ENCODE measurements at regions not wholly inside any gene's neighbourhood (a gene's known extent, or its start where the extent isn't known, plus 50 kb on each side); places are given as distances from the start of the nearest gene placed in this dataset.

DNA sequence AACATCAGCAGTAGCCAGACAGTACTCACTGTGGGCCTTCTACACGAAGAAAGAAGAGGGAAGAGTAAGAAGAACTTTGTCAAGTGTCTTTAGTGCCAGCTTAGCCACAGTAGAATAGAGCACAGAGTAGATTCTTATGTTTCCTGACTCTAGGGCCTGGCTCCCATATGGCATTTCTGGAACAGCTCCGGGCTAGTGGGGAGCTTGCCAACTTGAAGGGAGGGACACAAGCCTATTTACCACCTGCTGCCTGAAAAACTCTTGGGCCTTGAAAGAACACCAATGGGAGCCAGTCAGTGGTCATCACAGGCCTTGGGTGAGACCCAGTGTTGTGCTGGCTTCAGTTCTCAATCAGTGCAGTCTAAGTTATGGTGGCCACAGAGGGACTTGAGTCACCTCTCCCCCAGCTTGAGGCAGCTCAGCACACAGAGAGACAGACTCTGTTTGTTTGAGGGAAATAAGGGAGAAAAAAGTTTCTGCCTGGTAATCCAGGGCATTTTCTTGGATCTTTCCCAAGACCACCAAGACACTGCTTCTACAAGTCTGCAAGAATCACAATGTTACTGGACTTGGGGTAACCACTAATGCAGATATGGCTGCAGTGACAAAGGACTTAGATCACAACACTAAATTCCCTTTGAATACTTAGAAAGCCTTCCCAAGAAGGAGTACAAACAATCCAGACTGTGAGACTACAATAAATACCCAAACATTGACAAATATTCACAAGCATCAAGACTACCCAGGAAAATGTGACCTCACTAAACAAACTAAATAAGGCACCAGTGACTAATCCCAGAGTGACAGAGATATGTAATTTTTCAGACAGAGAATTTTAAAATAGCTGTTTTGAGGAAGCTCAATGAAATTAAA is 261.0 kb upstream of the NDST3 start:
- no peak overlapping the region for H3K27ac ChIP-seq
- no peak for TF ChIP-seq CTCF (conservative IDR thresholded peaks at IDR 0.05)

DNA sequence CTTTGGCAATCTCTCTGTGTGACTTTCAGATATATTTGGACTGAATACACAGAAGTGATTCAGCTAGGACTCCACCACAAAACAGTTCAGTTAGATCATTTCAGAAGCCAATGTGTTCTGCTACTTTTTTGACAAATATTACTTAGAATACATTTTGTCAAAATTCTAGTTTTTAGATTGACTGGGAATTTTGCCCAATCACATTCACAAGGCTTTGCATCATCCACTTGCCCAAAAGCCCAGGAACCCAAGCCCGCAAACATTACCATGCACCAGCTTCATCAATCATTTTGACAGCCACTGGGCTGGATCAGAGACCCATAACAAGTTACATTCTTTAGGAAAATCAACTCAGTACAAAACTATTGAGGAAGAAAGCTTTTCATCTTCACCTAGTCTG is 256.6 kb upstream of the NDST3 start:
- no peak for TF ChIP-seq CTCF (conservative IDR thresholded peaks at IDR 0.05)

GRCh38 chr4:117783716-117784115 is 250.6 kb upstream of the NDST3 start:
- H3K27ac ChIP-seq = no peak overlapping the region
- TF ChIP-seq CTCF (conservative IDR thresholded peaks at IDR 0.05) = no peak

More for the DNA sequence above, 256.6 kb upstream of the NDST3 start:
- no peak overlapping the region for H3K27ac ChIP-seq

GRCh38 chr4:117784266-117784665 is 250.0 kb upstream of the NDST3 start:
- no peak for TF ChIP-seq CTCF (conservative IDR thresholded peaks at IDR 0.05)
- no peak overlapping the region for H3K27ac ChIP-seq

DNA sequence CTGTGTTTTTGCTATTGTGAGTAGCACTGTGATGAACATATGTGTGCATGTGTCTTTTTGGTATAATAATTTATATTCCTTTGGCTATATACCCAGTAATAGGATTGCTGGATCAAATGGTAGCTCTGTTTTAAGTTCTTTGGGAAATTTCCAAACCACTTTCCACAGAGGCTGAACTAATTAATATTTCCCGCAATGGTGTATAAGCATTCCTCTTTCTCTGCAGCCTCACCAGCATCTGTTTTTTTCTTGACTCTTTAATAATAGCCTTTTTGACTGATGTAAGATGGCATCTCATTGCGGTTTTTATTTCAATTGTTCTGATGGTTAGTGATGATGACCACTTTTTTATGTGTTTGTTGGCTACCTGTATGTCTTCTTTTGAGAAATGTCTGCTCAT is 247.7 kb upstream of the NDST3 start:
- TF ChIP-seq CTCF (conservative IDR thresholded peaks at IDR 0.05) = no peak
- H3K27ac ChIP-seq = no peak overlapping the region

DNA sequence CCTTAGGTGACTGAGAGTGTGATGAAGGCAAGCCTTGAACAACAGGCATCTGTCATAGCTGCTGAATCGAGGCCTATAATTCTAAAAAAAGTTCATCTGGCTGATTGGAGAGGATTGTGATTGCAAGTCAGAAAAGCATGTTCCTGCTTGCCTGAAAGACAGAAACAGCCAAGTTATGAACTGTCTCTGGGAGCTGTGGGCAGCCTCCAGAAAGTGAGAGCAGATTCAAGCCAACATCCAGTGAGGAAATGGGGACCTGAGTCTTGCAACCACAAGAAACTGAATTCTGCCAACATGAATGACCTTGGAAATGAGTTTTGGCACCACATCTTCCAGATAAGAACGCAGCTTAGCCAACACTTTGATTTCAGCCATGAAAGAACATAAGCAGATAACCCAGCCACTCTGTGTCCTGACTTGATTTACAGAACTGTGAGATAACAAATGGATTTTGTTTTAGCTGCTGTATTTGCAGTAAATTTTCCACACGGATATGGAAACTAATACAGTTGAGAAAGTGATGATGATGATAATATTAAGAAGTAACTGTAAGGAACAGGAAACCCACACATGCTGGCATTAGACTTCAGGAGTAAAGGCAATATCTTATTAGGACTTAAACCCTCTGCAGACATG is 240.3 kb upstream of the NDST3 start:
- no peak for TF ChIP-seq CTCF (conservative IDR thresholded peaks at IDR 0.05)
- no peak overlapping the region for H3K27ac ChIP-seq

DNA sequence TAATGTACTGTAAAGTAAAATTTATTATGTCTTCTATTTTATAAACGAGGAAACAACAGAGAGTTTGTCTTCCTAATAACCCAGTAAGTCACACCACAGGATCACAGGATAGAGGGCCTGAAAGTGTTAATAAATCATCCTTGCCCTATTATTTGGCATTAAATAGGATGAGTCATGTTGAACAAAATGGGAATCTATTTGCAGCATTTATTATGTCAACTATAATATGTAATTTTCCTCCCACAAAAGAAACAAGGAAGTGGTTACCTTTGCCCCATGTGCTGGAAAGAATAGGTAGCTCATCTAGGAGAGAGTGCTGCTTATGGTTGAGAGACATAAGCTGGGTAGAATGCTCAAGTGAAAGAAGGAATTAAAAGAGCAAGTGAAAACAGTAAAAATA is 237.6 kb upstream of the NDST3 start:
- no peak for TF ChIP-seq CTCF (conservative IDR thresholded peaks at IDR 0.05)
- no peak overlapping the region for H3K27ac ChIP-seq
